Type B pancreatic cell (in vitro differentiated cells): ENCODE measurements at regions not wholly inside any gene's neighbourhood (a gene's known extent, or its start where the extent isn't known, plus 50 kb on each side); places are given as distances from the start of the nearest gene placed in this dataset.

Experiments
- DNase-seq: peaks from one replicate; pipeline ENCODE4 v3.0.0; 2021; ENCODE audit warnings: mixed read lengths; ENCODE audit not compliant: unreplicated experiment; ENCODE audit errors: extremely low spot score
- H3K27ac Mint-ChIP-seq: 2 replicates; pipeline ENCODE4 v1.8.0; 2021; ENCODE audit warnings: mild to moderate bottlenecking, mixed read lengths
- H3K27me3 Mint-ChIP-seq: 2 replicates; pipeline ENCODE4 v1.8.0; 2021; ENCODE audit warnings: mixed read lengths
- H3K36me3 Mint-ChIP-seq: 2 replicates; pipeline ENCODE4 v1.8.0; 2021; ENCODE audit warnings: mixed read lengths
- H3K4me1 Mint-ChIP-seq: one replicate; pipeline ENCODE4 v1.8.0; 2021; ENCODE audit warnings: mixed read lengths; ENCODE audit not compliant: unreplicated experiment
- H3K4me3 Mint-ChIP-seq: 2 replicates; pipeline ENCODE4 v1.8.0; 2021; ENCODE audit warnings: mild to moderate bottlenecking, mixed read lengths
- H3K9me3 Mint-ChIP-seq: 2 replicates; pipeline ENCODE4 v1.8.0; 2021; ENCODE audit warnings: mixed read lengths
- CTCF ChIP-seq: fragments of 200-600 bp; sonication (generic); conservative IDR thresholded peaks from 2 replicates; pipeline ENCODE4 v1.5.0; 2021; ENCODE audit warnings: antibody characterized with exemption, mild to moderate bottlenecking

DNA sequence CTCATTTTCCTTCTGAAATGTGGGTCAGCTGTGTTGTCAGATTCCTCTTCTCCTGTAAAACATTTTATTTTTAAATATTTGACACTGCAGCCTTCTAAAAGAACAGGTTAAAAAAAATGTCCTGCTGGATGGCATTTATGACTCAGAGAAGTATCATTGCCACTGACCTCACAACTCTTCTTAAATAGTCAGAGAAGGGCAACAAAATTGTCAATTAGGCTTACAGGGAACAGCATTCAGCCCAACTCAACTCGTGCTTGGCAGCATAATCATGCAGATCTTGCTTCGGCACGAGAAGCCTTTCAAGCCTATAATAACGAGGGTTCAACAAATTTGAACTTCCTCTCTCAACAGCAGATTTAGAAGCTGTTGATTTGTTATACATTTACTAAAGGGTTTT is 296.7 kb upstream of the DACH1 start:
- H3K4me1 Mint-ChIP-seq: no peaks in the 10 kb centered on the region
- no peaks in the 10 kb centered on the region for H3K27me3 Mint-ChIP-seq
- no peak overlapping the region for H3K4me3 Mint-ChIP-seq
- no peak for TF ChIP-seq CTCF
- no peak overlapping the region for H3K27ac Mint-ChIP-seq
- no peak for DNase-seq
- H3K36me3 Mint-ChIP-seq: no peaks in the 10 kb centered on the region
- H3K9me3 Mint-ChIP-seq: no peaks in the 10 kb centered on the region

DNA sequence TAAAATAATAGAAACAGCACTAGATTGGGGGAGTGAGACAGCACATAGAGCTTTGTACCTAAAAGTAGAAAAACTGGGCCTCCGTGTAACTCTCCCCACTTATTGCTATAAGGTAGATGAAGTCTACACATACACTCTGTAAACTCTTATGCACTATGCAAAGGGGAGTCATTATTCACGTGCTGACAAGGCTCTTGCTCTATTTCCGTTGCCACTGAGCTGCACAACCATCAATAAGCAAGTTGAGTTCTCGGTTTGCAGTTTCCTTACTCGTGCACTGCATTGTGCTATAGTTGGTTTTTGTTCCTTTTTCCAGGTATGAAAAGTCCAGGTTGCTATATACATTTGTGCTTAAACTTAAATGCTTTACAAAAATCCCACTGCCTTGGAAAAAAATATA is 294.0 kb upstream of the DACH1 start:
- H3K27ac Mint-ChIP-seq: no peak overlapping the region
- H3K4me1 Mint-ChIP-seq: no peaks in the 10 kb centered on the region
- H3K27me3 Mint-ChIP-seq: no peaks in the 10 kb centered on the region
- H3K9me3 Mint-ChIP-seq: no peaks in the 10 kb centered on the region
- no peak overlapping the region for H3K4me3 Mint-ChIP-seq
- no peak for DNase-seq
- H3K36me3 Mint-ChIP-seq: no peaks in the 10 kb centered on the region
- no peak for TF ChIP-seq CTCF

- Mint-ChIP-seq H3K36me3 (no peaks in the 10 kb centered on the region), H3K27me3 (no peaks in the 10 kb centered on the region), H3K4me1 (no peaks in the 10 kb centered on the region), H3K9me3 (no peaks in the 10 kb centered on the region), H3K4me3 (no peak overlapping the region), H3K27ac (no peak overlapping the region)
- no peak for DNase-seq
- no peak for TF ChIP-seq CTCF
Observed at GRCh38 chr13:72156760-72157159, 289.8 kb upstream of the DACH1 start.

DNA sequence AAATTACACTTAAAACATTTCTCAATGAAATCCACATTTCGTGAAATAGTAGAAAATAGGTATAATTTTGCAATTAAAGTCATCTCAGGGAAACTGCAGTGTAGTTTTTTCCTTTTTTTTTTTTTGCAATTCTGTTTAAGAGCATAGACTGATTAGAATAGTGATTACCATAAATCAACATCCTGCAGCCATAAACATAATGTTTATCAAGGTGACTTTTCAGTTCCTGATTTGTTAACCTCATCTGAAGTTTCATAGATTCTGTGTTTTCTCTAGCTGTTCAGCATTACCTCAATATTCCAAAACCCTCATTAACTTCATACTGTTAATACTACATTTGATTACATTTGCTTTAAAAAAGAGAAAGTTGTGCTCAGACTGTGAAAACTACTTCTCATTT is 286.3 kb upstream of the DACH1 start:
- Mint-ChIP-seq H3K4me1 (no peaks in the 10 kb centered on the region), H3K27ac (no peak overlapping the region), H3K9me3 (no peaks in the 10 kb centered on the region), H3K36me3 (no peaks in the 10 kb centered on the region), H3K4me3 (no peak overlapping the region), H3K27me3 (no peaks in the 10 kb centered on the region)
- no peak for TF ChIP-seq CTCF
- no peak for DNase-seq

DNA sequence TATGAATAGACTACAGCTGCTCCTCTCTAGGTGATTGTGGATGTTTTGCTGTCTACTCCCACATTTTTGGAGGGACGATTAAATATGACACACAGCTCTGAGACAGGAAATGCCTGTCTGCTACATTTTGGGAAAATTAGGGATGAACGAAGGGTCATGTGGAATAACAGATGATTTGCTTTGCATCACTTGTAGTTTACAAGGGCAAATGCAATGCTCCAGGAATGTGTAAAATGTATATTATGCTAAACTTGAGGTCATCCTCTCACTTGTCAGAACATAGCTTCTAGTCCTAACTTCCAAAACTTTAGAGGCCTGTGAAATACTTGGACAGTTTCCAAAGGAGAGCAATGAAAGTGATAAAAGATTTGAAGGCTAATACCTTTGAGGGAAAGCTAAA is 284.2 kb upstream of the DACH1 start:
- Mint-ChIP-seq H3K4me1 (no peaks in the 10 kb centered on the region), H3K9me3 (no peaks in the 10 kb centered on the region), H3K4me3 (no peak overlapping the region), H3K27ac (no peak overlapping the region), H3K36me3 (no peaks in the 10 kb centered on the region), H3K27me3 (no peaks in the 10 kb centered on the region)
- no peak for DNase-seq
- TF ChIP-seq CTCF: no peak

GRCh38 chr13:72150502-72150901 is 283.5 kb upstream of the DACH1 start:
- Mint-ChIP-seq H3K36me3 (no peaks in the 10 kb centered on the region), H3K4me1 (no peaks in the 10 kb centered on the region), H3K4me3 (no peak overlapping the region), H3K27me3 (no peaks in the 10 kb centered on the region), H3K9me3 (no peaks in the 10 kb centered on the region), H3K27ac (no peak overlapping the region)
- TF ChIP-seq CTCF: no peak
- DNase-seq: no peak
